SU-DHL-6 (cell line): ENCODE measurements at regions not wholly inside any gene's neighbourhood (a gene's known extent, or its start where the extent isn't known, plus 50 kb on each side); places are given as distances from the start of the nearest gene placed in this dataset.
A peak's percentile ranks its signal among the peaks of the same experiment; 100 is the strongest.

ENCODE experiments used
- H2AFZ ChIP-seq: fragments of 200-600 bp; sonication (generic); 2 replicates; pipeline ENCODE4 v1.6.1; 2014; ENCODE audit warnings: low read depth, mild to moderate bottlenecking, moderate library complexity, mixed read lengths, antibody characterized with exemption, low read length; ENCODE audit not compliant: severe bottlenecking
- H3F3A ChIP-seq: fragments of 200-600 bp; shearing (Covaris generic); 2 replicates; pipeline ENCODE4 v1.6.0; 2016; ENCODE audit warnings: antibody characterized with exemption, mild to moderate bottlenecking; ENCODE audit not compliant: insufficient read depth
- H3K27ac ChIP-seq: fragments of 200-600 bp; sonication (generic); 2 replicates; pipeline ENCODE4 v1.5.1; 2016; ENCODE audit warnings: low read depth, mild to moderate bottlenecking, low read length, moderate library complexity, mixed read lengths
- H3K27me3 ChIP-seq: fragments of 200-600 bp; sonication (generic), shearing (Covaris generic); 2 replicates; pipeline ENCODE4 v1.6.0; 2014; ENCODE audit warnings: mild to moderate bottlenecking, low read length
- H3K36me3 ChIP-seq: fragments of 200-600 bp; sonication (generic); 2 replicates; pipeline ENCODE4 v1.6.1; 2014; ENCODE audit warnings: mild to moderate bottlenecking, low read length, mixed read lengths
- H3K4me2 ChIP-seq: fragments of 300-600, 200-600 bp; shearing (Covaris generic), sonication (generic); 2 replicates; pipeline ENCODE4 v1.6.0; 2014; ENCODE audit warnings: low read length, low read depth, mild to moderate bottlenecking; ENCODE audit not compliant: poor library complexity, severe bottlenecking
- H3K4me3 ChIP-seq: fragments of 200-600 bp; sonication (generic); 2 replicates; pipeline ENCODE4 v1.5.1; 2014; ENCODE audit warnings: antibody characterized with exemption, low read length, mild to moderate bottlenecking, mixed read lengths; ENCODE audit not compliant: insufficient read depth, poor library complexity, severe bottlenecking
- H3K79me2 ChIP-seq: fragments of 200-600 bp; sonication (generic); 2 replicates; pipeline ENCODE4 v1.6.1; 2014; ENCODE audit warnings: mild to moderate bottlenecking, low read length, moderate library complexity; ENCODE audit not compliant: insufficient read depth
- H3K9ac ChIP-seq: fragments of 200-600 bp; sonication (generic); 2 replicates; pipeline ENCODE4 v1.7.0; 2014; ENCODE audit warnings: mild to moderate bottlenecking, low read length
- H3K9me2 ChIP-seq: fragments of 200-600 bp; sonication (generic); replicated peaks from 2 replicates; pipeline ENCODE4 v1.6.1; 2014; ENCODE audit warnings: low read length; ENCODE audit not compliant: insufficient read depth
- H3K9me3 ChIP-seq: fragments of 200-600 bp; sonication (generic); 2 replicates; pipeline ENCODE4 v1.6.1; 2014; ENCODE audit warnings: low read length, mixed read lengths; ENCODE audit not compliant: insufficient read depth
- H4K20me1 ChIP-seq: fragments of 200-600 bp; sonication (generic); 2 replicates; pipeline ENCODE4 v1.6.1; 2014; ENCODE audit warnings: low read depth, mild to moderate bottlenecking, antibody characterized with exemption, low read length, moderate library complexity, mixed read lengths
- EZH2phosphoT487 ChIP-seq: fragments of 200-600 bp; sonication (generic), shearing (Covaris generic); conservative IDR thresholded peaks from 2 replicates; pipeline ENCODE4 v1.6.1; 2018; ENCODE audit warnings: mild to moderate bottlenecking, antibody characterized with exemption, low read length, moderate library complexity, mixed read lengths
- TF ChIP-seq, protein P1 (sequence below): fragments of 200-600 bp; sonication (generic); IDR thresholded peaks from one replicate; pipeline ENCODE4 v1.5.1; 2017; ENCODE audit warnings: antibody characterized with exemption, mild to moderate bottlenecking, low read length, moderate library complexity; ENCODE audit not compliant: insufficient read depth, poor library complexity, severe bottlenecking

DNA sequence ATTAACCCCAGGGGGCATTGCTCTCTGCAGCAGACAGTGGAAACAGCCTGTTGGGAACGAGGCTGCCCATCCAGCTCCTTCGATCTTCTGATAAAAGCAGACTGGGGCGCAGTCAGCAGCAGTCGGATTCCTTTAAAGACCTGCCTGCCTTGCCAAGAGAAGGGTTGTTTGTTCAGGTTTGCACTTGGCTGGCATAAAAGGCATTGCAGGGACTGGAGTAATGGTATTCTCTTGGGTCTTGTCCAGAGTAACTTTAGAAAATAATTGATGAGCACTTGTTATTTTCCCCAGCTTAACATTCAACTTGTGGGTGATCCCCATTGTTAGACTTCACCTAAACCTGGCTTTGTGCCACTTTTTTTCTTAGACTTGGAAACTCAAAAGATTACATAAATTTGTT is 67.3 kb upstream of the SLC10A2 start:
- Histone ChIP-seq H3K4me2 (no peak overlapping the region), H3K4me3 (no peak overlapping the region), H2AFZ (no peak overlapping the region), H3K27ac (no peak overlapping the region), H3F3A (no peaks in the 10 kb centered on the region), H3K27me3 (no peaks in the 10 kb centered on the region), H3K9me2 (no peaks in the 10 kb centered on the region), H4K20me1 (no peaks in the 10 kb centered on the region), H3K36me3 (no peaks in the 10 kb centered on the region), H3K9me3 (no peaks in the 10 kb centered on the region), H3K9ac (no peak overlapping the region; the same call in 1 of the 2 replicates), H3K79me2 (no peaks in the 10 kb centered on the region)
- TF ChIP-seq, protein P1, sequence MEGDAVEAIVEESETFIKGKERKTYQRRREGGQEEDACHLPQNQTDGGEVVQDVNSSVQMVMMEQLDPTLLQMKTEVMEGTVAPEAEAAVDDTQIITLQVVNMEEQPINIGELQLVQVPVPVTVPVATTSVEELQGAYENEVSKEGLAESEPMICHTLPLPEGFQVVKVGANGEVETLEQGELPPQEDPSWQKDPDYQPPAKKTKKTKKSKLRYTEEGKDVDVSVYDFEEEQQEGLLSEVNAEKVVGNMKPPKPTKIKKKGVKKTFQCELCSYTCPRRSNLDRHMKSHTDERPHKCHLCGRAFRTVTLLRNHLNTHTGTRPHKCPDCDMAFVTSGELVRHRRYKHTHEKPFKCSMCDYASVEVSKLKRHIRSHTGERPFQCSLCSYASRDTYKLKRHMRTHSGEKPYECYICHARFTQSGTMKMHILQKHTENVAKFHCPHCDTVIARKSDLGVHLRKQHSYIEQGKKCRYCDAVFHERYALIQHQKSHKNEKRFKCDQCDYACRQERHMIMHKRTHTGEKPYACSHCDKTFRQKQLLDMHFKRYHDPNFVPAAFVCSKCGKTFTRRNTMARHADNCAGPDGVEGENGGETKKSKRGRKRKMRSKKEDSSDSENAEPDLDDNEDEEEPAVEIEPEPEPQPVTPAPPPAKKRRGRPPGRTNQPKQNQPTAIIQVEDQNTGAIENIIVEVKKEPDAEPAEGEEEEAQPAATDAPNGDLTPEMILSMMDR: no peak
- TF ChIP-seq EZH2phosphoT487: no peak

DNA sequence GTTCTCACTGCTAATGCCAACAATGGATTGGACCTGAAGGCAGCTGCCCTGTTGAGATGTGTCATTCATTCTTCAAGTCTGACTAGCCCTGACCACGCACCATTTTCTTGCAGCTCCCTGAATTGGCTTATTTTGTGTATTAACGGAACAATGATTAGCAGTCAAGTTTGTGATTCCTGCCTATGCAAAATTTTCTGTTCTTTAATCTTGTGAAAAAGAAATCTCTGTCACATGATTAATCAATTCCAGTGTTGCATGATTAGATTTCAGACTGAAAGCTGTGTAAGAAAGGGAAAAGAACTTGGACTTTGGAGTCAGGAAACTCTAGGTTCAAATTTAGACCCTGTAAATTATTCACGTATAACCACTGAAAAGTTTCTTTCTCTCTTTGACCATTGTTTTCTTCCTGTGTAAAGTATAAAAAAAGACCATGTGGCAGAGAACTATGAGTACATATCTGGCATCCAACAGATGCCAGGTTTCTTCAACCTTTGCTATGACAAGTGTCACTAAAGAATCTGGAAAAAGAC is 64.5 kb upstream of the SLC10A2 start:
- Histone ChIP-seq H3K9me3 (no peaks in the 10 kb centered on the region), H3K9ac (no peak overlapping the region; the same call in 1 of the 2 replicates), H3K4me3 (no peak overlapping the region), H3F3A (no peaks in the 10 kb centered on the region), H3K27ac (no peak overlapping the region), H3K27me3 (no peaks in the 10 kb centered on the region), H3K79me2 (no peaks in the 10 kb centered on the region), H2AFZ (peak overlapping the region; percentile 58), H3K4me2 (peak overlapping the region; percentile 19), H4K20me1 (no peaks in the 10 kb centered on the region), H3K36me3 (no peaks in the 10 kb centered on the region), H3K9me2 (no peaks in the 10 kb centered on the region)
- TF ChIP-seq, protein P1: no peak
- no peak for TF ChIP-seq EZH2phosphoT487

DNA sequence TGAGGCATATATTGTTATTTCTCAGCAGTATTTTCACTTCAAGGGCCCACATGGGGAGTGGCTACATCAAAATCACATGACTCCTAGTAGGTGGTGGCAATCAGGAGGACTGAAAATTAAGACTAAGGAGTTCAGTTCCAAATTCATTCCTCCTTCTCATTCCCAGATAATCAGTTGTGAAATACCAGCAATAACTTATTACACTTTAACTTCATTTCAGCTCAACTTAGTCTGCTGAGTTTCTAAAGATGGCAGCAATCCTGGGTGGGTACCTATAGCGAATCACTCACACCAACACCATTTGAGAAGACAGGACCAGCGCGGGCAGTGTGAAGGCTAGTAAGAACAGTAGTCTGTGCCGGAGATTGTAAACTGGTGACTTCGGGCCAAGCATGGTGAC is 63.9 kb upstream of the SLC10A2 start:
- H2AFZ ChIP-seq: no peak overlapping the region
- no peaks in the 10 kb centered on the region for H3K9me3 ChIP-seq
- H3K4me2 ChIP-seq: no peak overlapping the region

More for the DNA sequence above, 63.9 kb upstream of the SLC10A2 start:
- H3K36me3 ChIP-seq: no peaks in the 10 kb centered on the region
- no peaks in the 10 kb centered on the region for H3K9me2 ChIP-seq
- no peaks in the 10 kb centered on the region for H3K79me2 ChIP-seq
- no peak for TF ChIP-seq EZH2phosphoT487
- TF ChIP-seq, protein P1: no peak
- no peaks in the 10 kb centered on the region for H3F3A ChIP-seq
- H4K20me1 ChIP-seq: no peaks in the 10 kb centered on the region
- no peak overlapping the region for H3K9ac ChIP-seq
- no peak overlapping the region for H3K4me3 ChIP-seq
- no peaks in the 10 kb centered on the region for H3K27me3 ChIP-seq
- no peak overlapping the region for H3K27ac ChIP-seq
